Prostate gland (tissue), 2 donors: ENCODE measurements at regions not wholly inside any gene's neighbourhood (a gene's known extent, or its start where the extent isn't known, plus 50 kb on each side); places are given as distances from the start of the nearest gene placed in this dataset.

Experiments used
- DNase-seq: peaks from one replicate; pipeline ENCODE4 v3.0.0-alpha.2; 2019; ENCODE audit warnings: low spot score
- H3K27ac ChIP-seq, 2 donors: fragments of 200-600 bp; sonication (generic); 2 replicates each; pipeline ENCODE4 v1.5.1; 2017 to 2019
- H3K27me3 ChIP-seq: fragments of 200-600 bp; sonication (generic); replicated peaks from 2 replicates; pipeline ENCODE4 v1.5.1; 2019; ENCODE audit not compliant: insufficient read depth
- H3K36me3 ChIP-seq, 2 donors: fragments of 200-600 bp; sonication (generic); 1 replicate in 1 of 2; 2 replicates in 1 of 2; pipeline versions ENCODE4 v1.5.1 to v1.8.1; 2017 to 2019
- H3K4me1 ChIP-seq: fragments of 200-600 bp; sonication (generic); replicated peaks from 2 replicates; pipeline ENCODE4 v1.5.1; 2019
- H3K4me3 ChIP-seq, 2 donors: fragments of 200-600 bp; sonication (generic); 2 replicates each; pipeline ENCODE4 v1.5.1; 2017 to 2019
- H3K9me3 ChIP-seq: fragments of 200-600 bp; sonication (generic); 2 replicates; pipeline ENCODE4 v1.5.1; 2017
- CTCF ChIP-seq, 4 experiments: fragments of 200-600 bp in 2 of 4; fragments of 450-650 bp in 2 of 4; sonication (generic) in 2 of 4; IDR thresholded peaks; 1 replicate in 3 of 4; 2 replicates in 1 of 4; pipeline ENCODE4 v1.5.1; 2016 to 2019; ENCODE audit warnings: antibody characterized with exemption in 4 of 4, mild to moderate bottlenecking in 2 of 4, moderate library complexity in 2 of 4
- POLR2A ChIP-seq: fragments of 450-650 bp; IDR thresholded peaks from one replicate; pipeline ENCODE4 v1.6.1; 2016; ENCODE audit warnings: antibody characterized with exemption, mild to moderate bottlenecking
- POLR2AphosphoS5 ChIP-seq: sonication (generic); formaldehyde crosslinking; IDR thresholded peaks from one replicate; pipeline ENCODE4 v1.6.1; 2017; ENCODE audit warnings: antibody characterized with exemption
- WGBS: methylation state at CpG from one replicate; pipeline ENCODE4 v1.1.5; 2018; 5-methylcytosine and 5-hydroxymethylcytosine counted together
- intact Hi-C: fragments of 100-400 bp; cut with DNase I; formaldehyde crosslinking; loops from one replicate; pipeline ENCODE4 v1.14.2; 2022

GRCh38 chrX:125424536-125424935 lies 104.9 kb downstream of the TEX13C start:
- no peak for DNase-seq
- Histone ChIP-seq H3K4me3 (no peak overlapping the region), H3K4me1 (no peaks in the 10 kb centered on the region), H3K9me3 (no peaks in the 10 kb centered on the region), H3K27ac (no peak overlapping the region), H3K27me3 (no peaks in the 10 kb centered on the region), H3K36me3 (no peaks in the 10 kb centered on the region)
- WGBS: 38% methylated on average over 1 of the region's 1 CpG
- TF ChIP-seq POLR2A (no peak), POLR2AphosphoS5 (no peak), CTCF (IDR thresholded peaks at IDR 0.05) (no peak)
- intact Hi-C loops: no loop called here

GRCh38 chrX:125436855-125437254 lies 117.2 kb downstream of the TEX13C start:
- DNase-seq: no peak
- peak overlapping the region in 1 of 2 donors; percentile 31 for H3K27ac ChIP-seq
- no peaks in the 10 kb centered on the region for H3K27me3 ChIP-seq
- H3K9me3 ChIP-seq: no peaks in the 10 kb centered on the region
- TF ChIP-seq POLR2AphosphoS5 (no peak), CTCF (IDR thresholded peaks at IDR 0.05) (peak in 1 of 4 experiments; percentile 23)
- no peak overlapping the region for H3K4me3 ChIP-seq
- no peaks in the 10 kb centered on the region for H3K36me3 ChIP-seq
- intact Hi-C loops: no loop called here
- no peaks in the 10 kb centered on the region for H3K4me1 ChIP-seq

- H3K4me1 ChIP-seq: no peaks in the 10 kb centered on the region
- H3K27me3 ChIP-seq: no peaks in the 10 kb centered on the region
- H3K36me3 ChIP-seq: no peaks in the 10 kb centered on the region
- no peak overlapping the region for H3K4me3 ChIP-seq
- H3K9me3 ChIP-seq: no peaks in the 10 kb centered on the region
- DNase-seq: no peak
- no peak for TF ChIP-seq POLR2A
- TF ChIP-seq CTCF (IDR thresholded peaks at IDR 0.05): no peak
- TF ChIP-seq POLR2AphosphoS5: no peak
- peak overlapping the region in 1 of 2 donors; percentile 11 for H3K27ac ChIP-seq
- intact Hi-C loops: no loop called here
- 64% methylated on average over 3 of the region's 3 CpGs for whole genome bisulfite sequencing
Measured at GRCh38 chrX:125439194-125439849, 119.7 kb downstream of the TEX13C start.

- intact Hi-C loops: no loop called here
- H3K27me3 ChIP-seq: no peaks in the 10 kb centered on the region
- H3K4me3 ChIP-seq: peak overlapping the region in 1 of 2 donors; percentile 21
- no peaks in the 10 kb centered on the region for H3K4me1 ChIP-seq
- WGBS: 67% methylated on average over 1 of the region's 1 CpG
- TF ChIP-seq POLR2AphosphoS5 (no peak), POLR2A (no peak), CTCF (IDR thresholded peaks at IDR 0.05) (no peak)
- no peaks in the 10 kb centered on the region for H3K9me3 ChIP-seq
- peak overlapping the region; percentile 70 to 79 for H3K27ac ChIP-seq
- DNase-seq: no peak
- H3K36me3 ChIP-seq: no peaks in the 10 kb centered on the region
Measured at GRCh38 chrX:125444659-125445058, 125.0 kb downstream of the TEX13C start.

- intact Hi-C loops: no loop called here
- no peaks in the 10 kb centered on the region for H3K4me1 ChIP-seq
Measured at GRCh38 chrX:125475482-125475881, 155.8 kb downstream of the TEX13C start.

More at GRCh38 chrX:125475482-125475881, 155.8 kb downstream of the TEX13C start:
- H3K27ac ChIP-seq: no peak overlapping the region
- no peak for DNase-seq
- no peaks in the 10 kb centered on the region for H3K9me3 ChIP-seq
- no peaks in the 10 kb centered on the region for H3K36me3 ChIP-seq
- TF ChIP-seq POLR2AphosphoS5 (no peak), POLR2A (no peak), CTCF (IDR thresholded peaks at IDR 0.05) (no peak)
- no peak overlapping the region for H3K4me3 ChIP-seq
- no peaks in the 10 kb centered on the region for H3K27me3 ChIP-seq
